PFSK-1 (cell line): ENCODE measurements at regions not wholly inside any gene's neighbourhood (a gene's known extent, or its start where the extent isn't known, plus 50 kb on each side); places are given as distances from the start of the nearest gene placed in this dataset.

Experiments
- FOXP2 ChIP-seq: optimal IDR thresholded peaks from 2 replicates; pipeline ENCODE3; 2011; ENCODE audit warnings: borderline replicate concordance, control low read depth, inconsistent platforms; ENCODE audit not compliant: insufficient read depth; ENCODE audit errors: extremely low read length, extremely low read depth
- POLR2AphosphoS5 ChIP-seq: IDR thresholded peaks from 2 replicates; pipeline ENCODE4 v1.6.1; 2012; ENCODE audit warnings: low read depth, mild to moderate bottlenecking, control low read depth, low read length, moderate library complexity
- REST ChIP-seq, 2 experiments: IDR thresholded peaks; 2 replicates each; pipeline versions ENCODE4 v1.6.1 to v1.8.0; 2011 to 2012; ENCODE audit warnings: low read depth in 2 of 2, low read length in 2 of 2, control low read depth in 1 of 2, inconsistent platforms in 1 of 2, mild to moderate bottlenecking in 1 of 2, moderate library complexity in 1 of 2; ENCODE audit not compliant: insufficient read depth in 1 of 2
- SIN3A ChIP-seq: IDR thresholded peaks from 2 replicates; pipeline ENCODE4 v1.6.1; 2012; ENCODE audit warnings: mild to moderate bottlenecking, low read length, moderate library complexity, borderline replicate concordance; ENCODE audit not compliant: insufficient read depth
- TAF1 ChIP-seq: IDR thresholded peaks from 2 replicates; pipeline ENCODE4 v1.6.1; 2012; ENCODE audit warnings: low read length, control low read depth, borderline replicate concordance; ENCODE audit not compliant: insufficient read depth

DNA sequence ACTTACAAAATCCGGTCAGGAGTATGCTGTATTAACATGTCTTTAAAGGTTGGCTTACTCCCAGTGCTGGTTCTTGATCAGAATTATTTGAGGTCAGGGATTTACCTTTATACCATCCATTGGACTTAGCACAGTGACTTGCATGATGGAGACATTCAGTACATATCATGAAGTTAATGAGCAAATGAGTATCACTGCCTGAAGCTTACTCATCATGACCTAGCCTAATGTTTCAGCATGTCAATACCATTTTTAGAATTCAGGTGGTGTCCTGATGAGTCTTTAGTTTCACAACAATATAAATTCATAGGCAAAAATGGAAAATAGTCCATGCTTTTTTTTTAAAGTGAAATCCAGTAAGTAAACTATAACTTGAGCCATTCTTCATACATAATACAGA lies 226.0 kb upstream of the C9orf72 start:
- TF ChIP-seq SIN3A (no peak), REST (IDR thresholded peaks at IDR 0.05; ENCODE audit: insufficient read depth in 1 of 2, low read depth in 2 of 2, low read length in 2 of 2) (no peak), TAF1 (no peak), FOXP2 (no peak), POLR2AphosphoS5 (no peak)
